ENCODE measurements at regions not wholly inside any gene's neighbourhood (a gene's known extent, or its start where the extent isn't known, plus 50 kb on each side); places are given as distances from the start of the nearest gene placed in this dataset.

DNA sequence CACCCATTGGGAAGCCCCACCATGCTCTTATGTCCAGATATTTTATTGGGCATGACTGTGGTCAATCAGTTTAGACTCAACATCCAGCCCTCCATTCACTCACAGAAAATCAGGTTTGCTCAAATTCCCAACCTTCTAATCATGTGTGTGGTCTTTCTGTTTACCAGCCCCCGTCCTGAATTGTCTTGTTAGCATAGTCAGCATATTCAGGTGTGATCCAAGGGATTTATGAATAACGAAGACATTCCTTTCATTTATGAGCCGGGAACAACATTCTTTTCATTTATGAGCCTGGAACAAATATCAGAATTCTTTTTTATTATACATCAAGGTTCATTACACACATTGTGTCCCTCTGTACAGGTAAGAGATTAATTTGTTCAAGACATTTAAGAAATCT lies 376.3 kb upstream of the POM121L12 start:
- intact Hi-C loops (cut with DNase I), result no loop called here
- DNase-seq (no peak), ATAC-seq (no peak)
- H3K9me3 ChIP-seq, result no peaks in the 10 kb centered on the region
- no peaks in the 10 kb centered on the region for H3K36me3 ChIP-seq
- H3K4me1 ChIP-seq, result no peaks in the 10 kb centered on the region
- no peak for TF ChIP-seq CTCF (IDR thresholded peaks at IDR 0.05)
- no peaks in the 10 kb centered on the region for H3K27me3 ChIP-seq (ENCODE audit: low read depth)
- no peak overlapping the region for H3K4me3 ChIP-seq
- no peak overlapping the region for H3K27ac ChIP-seq

DNA sequence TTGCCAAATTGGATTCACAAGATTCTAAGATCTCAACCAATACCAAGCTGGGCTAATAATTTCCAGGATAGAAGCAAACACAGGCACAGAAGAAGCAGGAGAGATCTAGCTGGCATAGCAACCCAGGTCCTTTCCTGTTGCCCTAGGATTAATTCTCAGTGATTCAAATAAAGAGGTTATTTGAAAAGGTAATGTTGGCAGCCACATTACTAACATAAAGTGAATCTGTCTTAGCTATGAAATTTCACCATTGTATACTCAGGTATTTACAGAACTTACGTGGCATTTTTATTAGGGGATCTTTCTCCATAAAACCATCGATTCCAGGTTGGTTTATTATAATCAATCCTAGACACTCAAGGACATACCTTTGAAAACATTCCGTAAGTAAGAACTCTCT lies 379.3 kb upstream of the POM121L12 start:
- ATAC-seq (no peak), DNase-seq (no peak)
- no peak for TF ChIP-seq CTCF (IDR thresholded peaks at IDR 0.05)
- Histone ChIP-seq H3K4me1 (no peaks in the 10 kb centered on the region), H3K4me3 (no peak overlapping the region), H3K9me3 (no peaks in the 10 kb centered on the region), H3K27ac (no peak overlapping the region), H3K27me3 (ENCODE audit: low read depth) (no peaks in the 10 kb centered on the region), H3K36me3 (no peaks in the 10 kb centered on the region)
- intact Hi-C loops (cut with DNase I), result no loop called here

DNA sequence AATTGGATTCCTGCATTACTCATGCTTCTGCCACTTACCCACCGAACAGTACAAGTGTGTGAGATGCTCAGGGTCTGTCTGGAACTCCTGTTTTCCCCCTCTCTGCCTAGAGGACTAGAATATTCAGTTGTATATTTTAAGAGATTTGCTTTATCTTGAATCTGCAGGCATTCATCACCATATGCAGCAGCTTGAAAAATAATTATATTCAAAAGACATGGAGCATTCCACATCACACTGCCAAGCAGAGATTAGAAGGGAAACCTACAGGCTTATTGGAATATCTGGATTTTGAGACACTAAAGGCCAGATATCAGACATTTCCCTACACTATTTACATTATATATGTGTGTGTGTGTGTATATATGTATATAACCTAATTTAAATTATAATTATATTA lies 382.8 kb upstream of the POM121L12 start:
- no peak for ATAC-seq
- Histone ChIP-seq H3K4me3 (no peak overlapping the region), H3K4me1 (no peaks in the 10 kb centered on the region), H3K27me3 (ENCODE audit: low read depth) (no peaks in the 10 kb centered on the region), H3K27ac (no peak overlapping the region), H3K36me3 (no peaks in the 10 kb centered on the region), H3K9me3 (no peaks in the 10 kb centered on the region)
- no peak for TF ChIP-seq CTCF (IDR thresholded peaks at IDR 0.05)
- intact Hi-C loops (cut with DNase I), result no loop called here
- no peak for DNase-seq

GRCh38 chr7:52648872-52649271 lies 386.6 kb upstream of the POM121L12 start:
- H3K9me3 ChIP-seq, result no peaks in the 10 kb centered on the region
- H3K27me3 ChIP-seq (ENCODE audit: low read depth), result no peaks in the 10 kb centered on the region
- no peak overlapping the region for H3K27ac ChIP-seq
- intact Hi-C loops (cut with DNase I), result no loop called here
- no peak for DNase-seq
- TF ChIP-seq CTCF (IDR thresholded peaks at IDR 0.05), result no peak
- H3K4me3 ChIP-seq, result no peak overlapping the region
- H3K4me1 ChIP-seq, result no peaks in the 10 kb centered on the region
- ATAC-seq, result no peak
- H3K36me3 ChIP-seq, result no peaks in the 10 kb centered on the region

DNA sequence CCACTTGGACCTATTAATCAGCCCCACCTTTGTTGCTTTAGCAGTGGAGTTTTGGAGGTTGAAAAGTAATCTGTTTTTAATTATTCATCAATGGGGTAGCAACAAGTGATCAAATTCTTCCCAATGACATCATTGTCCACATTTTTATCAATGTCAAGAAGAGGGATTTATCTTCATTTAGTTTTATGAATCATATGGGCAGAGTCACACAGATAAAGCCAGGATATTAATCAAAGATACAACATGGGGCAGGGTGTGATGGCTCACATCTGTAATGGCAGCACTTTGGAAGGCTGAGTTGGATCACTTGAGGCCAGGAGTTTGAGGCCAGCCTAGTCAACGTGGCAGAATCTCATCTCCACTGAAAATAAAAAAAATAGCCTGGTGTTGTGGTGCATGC lies 388.4 kb upstream of the POM121L12 start:
- ATAC-seq, result no peak
- Histone ChIP-seq H3K27ac (no peak overlapping the region), H3K9me3 (no peaks in the 10 kb centered on the region), H3K27me3 (ENCODE audit: low read depth) (no peaks in the 10 kb centered on the region), H3K36me3 (no peaks in the 10 kb centered on the region), H3K4me3 (no peak overlapping the region), H3K4me1 (no peaks in the 10 kb centered on the region)
- no peak for DNase-seq
- no peak for TF ChIP-seq CTCF (IDR thresholded peaks at IDR 0.05)
- intact Hi-C loops (cut with DNase I), result no loop called here

- ATAC-seq (no peak), DNase-seq (no peak)
- no peak overlapping the region for H3K27ac ChIP-seq
- intact Hi-C loops (cut with DNase I), result no loop called here
- no peak overlapping the region for H3K4me3 ChIP-seq
- H3K9me3 ChIP-seq, result no peaks in the 10 kb centered on the region
- no peaks in the 10 kb centered on the region for H3K27me3 ChIP-seq (ENCODE audit: low read depth)
- no peak for TF ChIP-seq CTCF (IDR thresholded peaks at IDR 0.05)
- no peaks in the 10 kb centered on the region for H3K36me3 ChIP-seq
- no peaks in the 10 kb centered on the region for H3K4me1 ChIP-seq
These were observed 395.5 kb upstream of the POM121L12 start for GRCh38 chr7:52639981-52640380.
